B cell (primary cell): ENCODE measurements at regions not wholly inside any gene's neighbourhood (a gene's known extent, or its start where the extent isn't known, plus 50 kb on each side); places are given as distances from the start of the nearest gene placed in this dataset.

Source experiments
- ATAC-seq: fragments of 200-7000 bp; cut with Tn5 transposase; one replicate; pipeline ENCODE4 v1.10.0; 2021; ENCODE audit warnings: low read depth, mild to moderate bottlenecking, moderate number of reproducible peaks, moderate library complexity
- CTCF ChIA-PET: fragments of 350-600 bp; sonication (Branson Sonifier 250); formaldehyde crosslinking; loops from one replicate; lab custom pipeline; 2021; ENCODE audit warnings: antibody characterized with exemption, inconsistent platforms; lab: Charles Lee
- POLR2A ChIA-PET: fragments of 350-600 bp; sonication (Branson Sonifier 250); formaldehyde crosslinking; loops from one replicate; lab custom pipeline; 2021; ENCODE audit warnings: antibody characterized with exemption; lab: Charles Lee
- DNase-seq: peaks from one replicate; pipeline ENCODE4 v3.0.0; 2013
- H2AFZ ChIP-seq: 2 replicates; pipeline ENCODE4 v1.6.1; 2012; ENCODE audit warnings: mild to moderate bottlenecking, low read depth, low read length; ENCODE audit not compliant: insufficient read depth, poor library complexity, severe bottlenecking
- H3K27ac ChIP-seq, 2 donors: 1 replicate in 1 of 2; 2 replicates in 1 of 2; pipeline ENCODE4 v1.5.1; 2012 to 2013; ENCODE audit warnings: low read length in 2 of 2, mild to moderate bottlenecking in 2 of 2, moderate library complexity in 1 of 2
- H3K27me3 ChIP-seq, 4 experiments: fragments of 200-600 bp in 1 of 4; sonication (generic) in 1 of 4; replicated peaks in 1 of 4; 1 replicate in 2 of 4; 2 replicates in 2 of 4; pipeline versions ENCODE4 v1.6.1 to v1.7.0; 2013 to 2016; ENCODE audit warnings: low read length in 3 of 4, mild to moderate bottlenecking in 2 of 4, mixed read lengths in 1 of 4, moderate library complexity in 1 of 4; ENCODE audit not compliant: insufficient read depth in 4 of 4, control insufficient read depth in 3 of 4; ENCODE audit errors: control extremely low read depth in 1 of 4
- H3K36me3 ChIP-seq, 2 experiments: replicated peaks in 1 of 2; 1 replicate in 1 of 2; 2 replicates in 1 of 2; pipeline versions ENCODE4 v1.6.1 to v1.7.1; 2013; ENCODE audit warnings: low read length in 1 of 2; ENCODE audit not compliant: insufficient read depth in 2 of 2, control insufficient read depth in 1 of 2; ENCODE audit errors: control extremely low read depth in 1 of 2, extremely low read depth in 1 of 2
- H3K4me1 ChIP-seq, 2 donors: fragments of 200-600 bp in 1 of 2; sonication (generic) in 1 of 2; 1 replicate in 1 of 2; 2 replicates in 1 of 2; pipeline versions ENCODE4 v1.5.1 to v1.6.1; 2013 to 2017; ENCODE audit warnings: low read length in 2 of 2; ENCODE audit not compliant: control insufficient read depth in 2 of 2, insufficient read depth in 2 of 2
- H3K4me2 ChIP-seq: replicated peaks from 2 replicates; pipeline ENCODE3; 2012; ENCODE audit warnings: mild to moderate bottlenecking, low read depth, low read length; ENCODE audit not compliant: poor library complexity, severe bottlenecking
- H3K4me3 ChIP-seq, 5 experiments: fragments of 200-600 bp in 1 of 5; sonication (generic) in 1 of 5; 1 replicate in 3 of 5; 2 replicates in 2 of 5; pipeline versions ENCODE4 v1.5.1 to v1.7.0; 2011 to 2016; ENCODE audit warnings: low read length in 4 of 5, mild to moderate bottlenecking in 4 of 5, low read depth in 2 of 5, control low read depth in 1 of 5, moderate library complexity in 1 of 5; ENCODE audit not compliant: insufficient read depth in 1 of 5; ENCODE audit errors: control extremely low read depth in 1 of 5, extremely low read depth in 1 of 5
- H3K79me2 ChIP-seq: fragments of 200-600 bp; sonication (generic); one replicate; pipeline ENCODE4 v1.6.0; 2016; ENCODE audit warnings: low read length; ENCODE audit not compliant: control insufficient read depth, insufficient read depth
- H3K9ac ChIP-seq: fragments of 200-600 bp; sonication (generic); 2 replicates; pipeline ENCODE4 v1.6.1; 2017; ENCODE audit warnings: mild to moderate bottlenecking, low read length, moderate library complexity
- H3K9me3 ChIP-seq, 3 donors: one replicate each; pipeline versions ENCODE4 v1.6.1 to v1.7.1; 2013; ENCODE audit warnings: low read length in 2 of 3; ENCODE audit not compliant: control insufficient read depth in 2 of 3, insufficient read depth in 1 of 3; ENCODE audit errors: control extremely low read depth in 1 of 3
- H4K20me1 ChIP-seq: 2 replicates; pipeline ENCODE4 v1.6.0; 2012; ENCODE audit warnings: mild to moderate bottlenecking, low read length; ENCODE audit not compliant: insufficient read depth, control insufficient read depth, poor library complexity, severe bottlenecking
- H3K27ac Mint-ChIP-seq: one replicate; pipeline ENCODE4 v1.8.0; 2021; ENCODE audit warnings: mixed read lengths
- H3K27me3 Mint-ChIP-seq: one replicate; pipeline ENCODE4 v1.8.0; 2021; ENCODE audit warnings: mixed read lengths
- H3K4me1 Mint-ChIP-seq: one replicate; pipeline ENCODE4 v1.8.0; 2021; ENCODE audit warnings: mixed read lengths
- H3K4me3 Mint-ChIP-seq: one replicate; pipeline ENCODE4 v1.8.0; 2021; ENCODE audit warnings: mixed read lengths
- H3K9me3 Mint-ChIP-seq: one replicate; pipeline ENCODE4 v1.8.0; 2022; ENCODE audit warnings: mixed read lengths; ENCODE audit not compliant: insufficient read depth
- EZH2 ChIP-seq: IDR thresholded peaks from 2 replicates; pipeline ENCODE4 v1.6.1; 2012; ENCODE audit warnings: borderline replicate concordance, low read depth, mild to moderate bottlenecking, moderate library complexity, low read length; ENCODE audit not compliant: insufficient read depth, poor library complexity, severe bottlenecking
- WGBS: methylation state at CpG from one replicate; pipeline ENCODE4 v1.1.5; 2013; ENCODE audit warnings: missing lambda C conversion rate; ENCODE audit not compliant: insufficient coverage; 5-methylcytosine and 5-hydroxymethylcytosine counted together
- intact Hi-C: fragments of 100-400 bp; cut with micrococcal nuclease; formaldehyde crosslinking; loops from one replicate; pipeline ENCODE4 v1.10.0; 2022
- TF ChIP-seq, protein P1 (sequence below): fragments of 200-600 bp; IDR thresholded peaks from one replicate; pipeline ENCODE4 v1.8.0; 2022; ENCODE audit warnings: antibody characterized with exemption, mild to moderate bottlenecking

DNA sequence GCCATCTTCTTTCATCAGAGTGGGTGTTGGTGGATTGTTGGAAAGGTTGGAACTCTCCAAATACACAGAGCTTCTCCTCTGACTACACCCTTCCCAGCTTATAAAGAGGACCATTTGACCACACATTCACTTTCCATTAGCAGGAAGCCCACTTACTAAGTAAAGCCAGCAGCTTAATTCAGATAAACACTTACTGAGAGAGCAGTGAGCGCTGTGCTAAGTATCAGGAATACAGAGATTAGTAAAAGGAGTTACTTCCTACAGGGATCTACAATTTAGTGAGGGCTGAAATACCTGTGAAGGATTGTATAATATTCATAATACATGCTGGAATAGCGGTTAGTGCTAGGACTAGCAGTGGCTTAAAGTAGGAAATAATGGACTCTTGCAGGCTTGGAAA lies 343.0 kb downstream of the NYAP2 start:
- H2AFZ ChIP-seq = no peak overlapping the region
- H3K4me3 Mint-ChIP-seq = no peak overlapping the region
- peaks cover 4% of the 10 kb centered on the region for H3K27me3 Mint-ChIP-seq
- no peak overlapping the region for H3K27ac ChIP-seq
- 60% methylated on average over 1 of the region's 2 CpGs for WGBS
- no peak overlapping the region for H3K9ac ChIP-seq
- H3K27ac Mint-ChIP-seq = no peak overlapping the region
- H3K4me3 ChIP-seq = no peak overlapping the region
- no peak overlapping the region for H3K4me2 ChIP-seq
- CTCF ChIA-PET = no interaction called here
- POLR2A ChIA-PET = no interaction called here
- ATAC-seq (no peak), DNase-seq (no peak)
- no peaks in the 10 kb centered on the region for H3K27me3 ChIP-seq
- H3K4me1 Mint-ChIP-seq = no peaks in the 10 kb centered on the region
- no peak for TF ChIP-seq EZH2
- TF ChIP-seq, protein P1, sequence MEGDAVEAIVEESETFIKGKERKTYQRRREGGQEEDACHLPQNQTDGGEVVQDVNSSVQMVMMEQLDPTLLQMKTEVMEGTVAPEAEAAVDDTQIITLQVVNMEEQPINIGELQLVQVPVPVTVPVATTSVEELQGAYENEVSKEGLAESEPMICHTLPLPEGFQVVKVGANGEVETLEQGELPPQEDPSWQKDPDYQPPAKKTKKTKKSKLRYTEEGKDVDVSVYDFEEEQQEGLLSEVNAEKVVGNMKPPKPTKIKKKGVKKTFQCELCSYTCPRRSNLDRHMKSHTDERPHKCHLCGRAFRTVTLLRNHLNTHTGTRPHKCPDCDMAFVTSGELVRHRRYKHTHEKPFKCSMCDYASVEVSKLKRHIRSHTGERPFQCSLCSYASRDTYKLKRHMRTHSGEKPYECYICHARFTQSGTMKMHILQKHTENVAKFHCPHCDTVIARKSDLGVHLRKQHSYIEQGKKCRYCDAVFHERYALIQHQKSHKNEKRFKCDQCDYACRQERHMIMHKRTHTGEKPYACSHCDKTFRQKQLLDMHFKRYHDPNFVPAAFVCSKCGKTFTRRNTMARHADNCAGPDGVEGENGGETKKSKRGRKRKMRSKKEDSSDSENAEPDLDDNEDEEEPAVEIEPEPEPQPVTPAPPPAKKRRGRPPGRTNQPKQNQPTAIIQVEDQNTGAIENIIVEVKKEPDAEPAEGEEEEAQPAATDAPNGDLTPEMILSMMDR = no peak
- no peaks in the 10 kb centered on the region for H3K36me3 ChIP-seq
- no peaks in the 10 kb centered on the region for H3K4me1 ChIP-seq
- no peaks in the 10 kb centered on the region for H4K20me1 ChIP-seq
- H3K9me3 Mint-ChIP-seq = peaks cover 2% of the 10 kb centered on the region
- intact Hi-C loops = no loop called here
- H3K9me3 ChIP-seq = no peaks in the 10 kb centered on the region
- no peaks in the 10 kb centered on the region for H3K79me2 ChIP-seq

- no peak for DNase-seq
- CTCF ChIA-PET = no interaction called here
- WGBS = 96% methylated on average over 3 of the region's 3 CpGs
These were observed 340.6 kb downstream of the NYAP2 start for GRCh38 chr2:225740086-225740485.

More at GRCh38 chr2:225740086-225740485, 340.6 kb downstream of the NYAP2 start:
- Histone ChIP-seq H3K4me1 (no peaks in the 10 kb centered on the region), H2AFZ (no peak overlapping the region), H3K4me2 (no peak overlapping the region), H3K4me3 (no peak overlapping the region), H3K27me3 (no peaks in the 10 kb centered on the region), H3K79me2 (no peaks in the 10 kb centered on the region), H3K27ac (no peak overlapping the region), H3K9ac (no peak overlapping the region), H4K20me1 (no peaks in the 10 kb centered on the region), H3K9me3 (no peaks in the 10 kb centered on the region), H3K36me3 (no peaks in the 10 kb centered on the region)
- no peak overlapping the region for H3K4me3 Mint-ChIP-seq
- ATAC-seq = no peak
- intact Hi-C loops = no loop called here
- POLR2A ChIA-PET = no interaction called here
- no peaks in the 10 kb centered on the region for H3K9me3 Mint-ChIP-seq
- TF ChIP-seq, protein P1 = no peak
- no peak for TF ChIP-seq EZH2
- H3K4me1 Mint-ChIP-seq = no peaks in the 10 kb centered on the region
- peaks cover 4% of the 10 kb centered on the region for H3K27me3 Mint-ChIP-seq
- no peak overlapping the region for H3K27ac Mint-ChIP-seq
